IMR-90 (cell line): ENCODE measurements at regions not wholly inside any gene's neighbourhood (a gene's known extent, or its start where the extent isn't known, plus 50 kb on each side); places are given as distances from the start of the nearest gene placed in this dataset.
A peak's percentile ranks its signal among the peaks of the same experiment; 100 is the strongest.

ENCODE experiments used
- ATAC-seq: fragments of 200-7000 bp; cut with Tn5 transposase; 2 replicates; pipeline ENCODE4 v1.9.1; 2020; ENCODE audit warnings: low read depth, mild to moderate bottlenecking, moderate library complexity
- BruUV-seq: library from RNA; stranded (reverse); fragments of 400-500 nt; replicated peaks from 2 replicates; lab custom pipeline; 2021; lab: Mats Ljungman, UMichigan
- CTCF ChIA-PET: fragments of 300-600 bp; formaldehyde crosslinking; extraction: SDS; loops from one replicate; lab custom pipeline; 2021; ENCODE audit warnings: antibody characterized with exemption; lab: Yijun Ruan, JAX
- POLR2A ChIA-PET: fragments of 300-600 bp; sonication (Branson Sonifier 250); formaldehyde crosslinking; loops from one replicate; lab custom pipeline; 2022; ENCODE audit warnings: antibody characterized with exemption; ENCODE audit not compliant: unreplicated experiment; lab: Charles Lee
- DNase-seq: peaks from one replicate; pipeline ENCODE4 v3.0.0; 2013
- H2AFZ ChIP-seq: replicated peaks from 2 replicates; pipeline ENCODE3; 2013; ENCODE audit warnings: low read length, mild to moderate bottlenecking; ENCODE audit not compliant: poor library complexity
- H2AK5ac ChIP-seq: 2 replicates; pipeline ENCODE4 v1.6.1; 2013; ENCODE audit warnings: low read depth, low read length, inconsistent platforms
- H2AK9ac ChIP-seq: replicated peaks from 2 replicates; pipeline ENCODE3; 2013; ENCODE audit warnings: mild to moderate bottlenecking, low read depth, low read length, moderate library complexity; ENCODE audit not compliant: poor library complexity
- H2BK120ac ChIP-seq: 2 replicates; pipeline ENCODE4 v1.6.1; 2013; ENCODE audit warnings: low read depth, low read length, inconsistent platforms
- H2BK15ac ChIP-seq: 3 replicates; pipeline ENCODE4 v1.6.1; 2013; ENCODE audit warnings: low read depth, low read length, inconsistent platforms
- H2BK20ac ChIP-seq: 2 replicates; pipeline ENCODE4 v1.6.1; 2013; ENCODE audit warnings: low read depth, mild to moderate bottlenecking, inconsistent platforms, low read length, moderate library complexity
- H2BK5ac ChIP-seq: 2 replicates; pipeline ENCODE4 v1.6.1; 2013; ENCODE audit warnings: mild to moderate bottlenecking, low read depth, low read length, inconsistent platforms; ENCODE audit not compliant: poor library complexity, severe bottlenecking
- H3K14ac ChIP-seq: replicated peaks from 2 replicates; pipeline ENCODE4 v1.6.1; 2013; ENCODE audit warnings: low read depth, low read length, inconsistent platforms
- H3K18ac ChIP-seq: 2 replicates; pipeline ENCODE4 v1.6.1; 2013; ENCODE audit warnings: low read depth, low read length, control low read depth
- H3K23ac ChIP-seq: 2 replicates; pipeline ENCODE4 v1.6.1; 2013; ENCODE audit warnings: low read depth, low read length, inconsistent platforms
- H3K27ac ChIP-seq: 2 replicates; pipeline ENCODE4 v1.5.1; 2013; ENCODE audit warnings: mild to moderate bottlenecking, control low read depth, low read length; ENCODE audit not compliant: insufficient read depth
- H3K27me3 ChIP-seq: 2 replicates; pipeline ENCODE4 v1.6.1; 2013; ENCODE audit warnings: low read length; ENCODE audit not compliant: control insufficient read depth, insufficient read depth
- H3K36me3 ChIP-seq: 2 replicates; pipeline ENCODE4 v1.6.1; 2013; ENCODE audit warnings: low read length, mixed read lengths; ENCODE audit not compliant: control insufficient read depth, insufficient read depth
- H3K4ac ChIP-seq: 2 replicates; pipeline ENCODE4 v1.6.1; 2013; ENCODE audit warnings: low read depth, low read length, inconsistent platforms
- H3K4me1 ChIP-seq: 2 replicates; pipeline ENCODE4 v1.6.1; 2013; ENCODE audit warnings: low read length, mixed read lengths; ENCODE audit not compliant: control insufficient read depth, insufficient read depth
- H3K4me2 ChIP-seq: 2 replicates; pipeline ENCODE4 v1.6.1; 2013; ENCODE audit warnings: low read depth, mild to moderate bottlenecking, control low read depth, low read length, moderate library complexity
- H3K4me3 ChIP-seq: 2 replicates; pipeline ENCODE4 v1.5.1; 2013; ENCODE audit warnings: low read depth, mild to moderate bottlenecking, control low read depth, low read length, moderate library complexity; ENCODE audit not compliant: insufficient read depth
- H3K56ac ChIP-seq: 2 replicates; pipeline ENCODE4 v1.6.1; 2013; ENCODE audit warnings: low read length, inconsistent platforms; ENCODE audit not compliant: insufficient read depth; ENCODE audit errors: extremely low read depth
- H3K79me1 ChIP-seq, 2 experiments: 2 replicates each; pipeline ENCODE4 v1.6.1; 2013; ENCODE audit warnings: low read length in 2 of 2, inconsistent platforms in 1 of 2, low read depth in 1 of 2
- H3K9ac ChIP-seq: 2 replicates; pipeline ENCODE4 v1.6.1; 2013; ENCODE audit warnings: low read depth, low read length, control low read depth
- H3K9me1 ChIP-seq: 2 replicates; pipeline ENCODE4 v1.6.1; 2013; ENCODE audit warnings: low read length, inconsistent platforms; ENCODE audit not compliant: insufficient read depth
- H3K9me3 ChIP-seq: 2 replicates; pipeline ENCODE4 v1.6.1; 2013; ENCODE audit warnings: low read length; ENCODE audit not compliant: control insufficient read depth, insufficient read depth
- H4K20me1 ChIP-seq: 2 replicates; pipeline ENCODE4 v1.6.1; 2013; ENCODE audit warnings: low read length, inconsistent platforms; ENCODE audit not compliant: insufficient read depth
- H4K5ac ChIP-seq: 2 replicates; pipeline ENCODE4 v1.6.1; 2013; ENCODE audit warnings: mild to moderate bottlenecking, low read depth, low read length, control low read depth
- H4K8ac ChIP-seq, 2 experiments: 2 replicates each; pipeline ENCODE4 v1.6.1; 2013; ENCODE audit warnings: low read depth in 2 of 2, low read length in 2 of 2, control low read depth in 1 of 2, inconsistent platforms in 1 of 2
- H4K91ac ChIP-seq: 2 replicates; pipeline ENCODE4 v1.6.1; 2013; ENCODE audit warnings: low read depth, low read length, inconsistent platforms; ENCODE audit not compliant: insufficient read depth
- CEBPB ChIP-seq: IDR thresholded peaks from 2 replicates; pipeline ENCODE4 v1.6.1; 2012; ENCODE audit warnings: low read depth, low read length, improper control_type of control experiment
- CHD1 ChIP-seq: IDR thresholded peaks from 2 replicates; pipeline ENCODE4 v1.6.1; 2012; ENCODE audit warnings: low read depth, low read length, improper control_type of control experiment
- FOS ChIP-seq: fragments of 150-350 bp; IDR thresholded peaks from 2 replicates; pipeline ENCODE4 v1.6.1; 2016; ENCODE audit warnings: low read depth, low read length
- MAFK ChIP-seq: IDR thresholded peaks from 2 replicates; pipeline ENCODE4 v1.6.1; 2012; ENCODE audit warnings: low read depth, low read length, improper control_type of control experiment
- MXI1 ChIP-seq: IDR thresholded peaks from 2 replicates; pipeline ENCODE4 v1.6.1; 2012; ENCODE audit warnings: low read depth, mild to moderate bottlenecking, low read length, moderate library complexity, borderline replicate concordance
- NFE2L2 ChIP-seq: fragments of 150-350 bp; IDR thresholded peaks from 2 replicates; pipeline ENCODE4 v1.6.1; 2016; ENCODE audit warnings: low read depth, mild to moderate bottlenecking, low read length
- POLR2A ChIP-seq: IDR thresholded peaks from 2 replicates; pipeline ENCODE4 v1.6.1; 2012; ENCODE audit warnings: mild to moderate bottlenecking, low read depth, low read length
- RAD21 ChIP-seq: IDR thresholded peaks from 2 replicates; pipeline ENCODE4 v1.6.1; 2012; ENCODE audit warnings: low read length, improper control_type of control experiment
- RCOR1 ChIP-seq: IDR thresholded peaks from 2 replicates; pipeline ENCODE4 v1.6.1; 2012; ENCODE audit warnings: mild to moderate bottlenecking, low read length, improper control_type of control experiment; ENCODE audit not compliant: insufficient replicate concordance
- RFX5 ChIP-seq: IDR thresholded peaks from 2 replicates; pipeline ENCODE4 v1.8.0; 2012; ENCODE audit warnings: low read depth, mild to moderate bottlenecking, low read length, moderate library complexity
- SMC3 ChIP-seq: fragments of 150-350 bp; IDR thresholded peaks from 2 replicates; pipeline ENCODE4 v1.6.1; 2016; ENCODE audit warnings: low read depth, mild to moderate bottlenecking, antibody characterized with exemption, low read length, moderate library complexity
- USF2 ChIP-seq: fragments of 150-350 bp; IDR thresholded peaks from 2 replicates; pipeline ENCODE4 v1.6.1; 2017; ENCODE audit warnings: mild to moderate bottlenecking, antibody characterized with exemption, low read length, low read depth
- WGBS, 2 experiments: methylation state at CpG; one replicate each; pipeline versions ENCODE4 v1.1.5 to v1.1.7; 2013; ENCODE audit warnings: missing lambda C conversion rate in 2 of 2; ENCODE audit not compliant: insufficient read length in 1 of 2; ENCODE audit errors: extremely low coverage in 2 of 2; 5-methylcytosine and 5-hydroxymethylcytosine counted together
- dilution Hi-C: fragments of 300-500 bp; cut with HindIII; formaldehyde crosslinking; loops from one replicate; pipeline ENCODE4 v1.14.3; 2018; ENCODE audit warnings: low sequenced_read_pairs; ENCODE audit not compliant: unreplicated experiment
- in situ Hi-C: fragments of 300-500 bp; cut with MboI; formaldehyde crosslinking; loops from 3 replicates; pipeline ENCODE4 v1.14.3; 2019; ENCODE audit warnings: low sequenced_read_pairs, inconsistent platforms, mixed read lengths
- intact Hi-C: fragments of 100-400 bp; cut with micrococcal nuclease; formaldehyde crosslinking; loops from 2 replicates; pipeline ENCODE4 v1.10.0; 2022
- TF ChIP-seq, protein P1 (sequence below): conservative IDR thresholded peaks from 2 replicates; pipeline ENCODE4 v1.5.1; 2012; ENCODE audit warnings: mild to moderate bottlenecking, low read depth, low read length, improper control_type of control experiment

- TF ChIP-seq CHD1 (no peak), FOS (no peak), CEBPB (no peak), SMC3 (no peak), MXI1 (no peak), RFX5 (no peak), POLR2A (no peak), USF2 (no peak), NFE2L2 (no peak), RCOR1 (no peak), MAFK (no peak), RAD21 (no peak)
- TF ChIP-seq, protein P1, sequence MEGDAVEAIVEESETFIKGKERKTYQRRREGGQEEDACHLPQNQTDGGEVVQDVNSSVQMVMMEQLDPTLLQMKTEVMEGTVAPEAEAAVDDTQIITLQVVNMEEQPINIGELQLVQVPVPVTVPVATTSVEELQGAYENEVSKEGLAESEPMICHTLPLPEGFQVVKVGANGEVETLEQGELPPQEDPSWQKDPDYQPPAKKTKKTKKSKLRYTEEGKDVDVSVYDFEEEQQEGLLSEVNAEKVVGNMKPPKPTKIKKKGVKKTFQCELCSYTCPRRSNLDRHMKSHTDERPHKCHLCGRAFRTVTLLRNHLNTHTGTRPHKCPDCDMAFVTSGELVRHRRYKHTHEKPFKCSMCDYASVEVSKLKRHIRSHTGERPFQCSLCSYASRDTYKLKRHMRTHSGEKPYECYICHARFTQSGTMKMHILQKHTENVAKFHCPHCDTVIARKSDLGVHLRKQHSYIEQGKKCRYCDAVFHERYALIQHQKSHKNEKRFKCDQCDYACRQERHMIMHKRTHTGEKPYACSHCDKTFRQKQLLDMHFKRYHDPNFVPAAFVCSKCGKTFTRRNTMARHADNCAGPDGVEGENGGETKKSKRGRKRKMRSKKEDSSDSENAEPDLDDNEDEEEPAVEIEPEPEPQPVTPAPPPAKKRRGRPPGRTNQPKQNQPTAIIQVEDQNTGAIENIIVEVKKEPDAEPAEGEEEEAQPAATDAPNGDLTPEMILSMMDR, result no peak
- no peak overlapping the region for H3K23ac ChIP-seq
- H3K56ac ChIP-seq, result no peak overlapping the region
- H3K18ac ChIP-seq, result no peak overlapping the region
- H2BK5ac ChIP-seq, result no peak overlapping the region
- no peak overlapping the region for H3K4me3 ChIP-seq
- ChIA-PET POLR2A (no interaction called here), CTCF (no interaction called here)
- no peaks in the 10 kb centered on the region for H3K36me3 ChIP-seq
- no peak overlapping the region for H4K8ac ChIP-seq
- H2BK20ac ChIP-seq, result no peak overlapping the region
- H3K4ac ChIP-seq, result no peak overlapping the region
- no peak overlapping the region for H3K9ac ChIP-seq
- no peaks in the 10 kb centered on the region for H3K9me1 ChIP-seq
- H3K27me3 ChIP-seq, result peaks cover 8% of the 10 kb centered on the region
- no peaks in the 10 kb centered on the region for H4K20me1 ChIP-seq
- intact Hi-C loops, result no loop called here
- WGBS, 2 experiments, result no CpG with 5 or more reads among the region's 8 CpGs
- no peak overlapping the region for H2AK9ac ChIP-seq
- H4K5ac ChIP-seq, result no peak overlapping the region
- no peak overlapping the region for H3K4me2 ChIP-seq
- no peak overlapping the region for H3K14ac ChIP-seq
- H3K79me1 ChIP-seq, result no peaks in the 10 kb centered on the region
- H2AFZ ChIP-seq, result no peak overlapping the region
- BruUV-seq, result no TSS peak
- ATAC-seq, result no peak
- H3K9me3 ChIP-seq, result no peaks in the 10 kb centered on the region
- no peaks in the 10 kb centered on the region for H3K4me1 ChIP-seq
- no peak overlapping the region for H2BK15ac ChIP-seq
- dilution Hi-C loops, result no loop called here
- H3K27ac ChIP-seq, result no peak overlapping the region
- no peak overlapping the region for H2BK120ac ChIP-seq
- in situ Hi-C loops, result no loop called here
- DNase-seq, result peak; percentile 0
- no peak overlapping the region for H4K91ac ChIP-seq
- H2AK5ac ChIP-seq, result no peak overlapping the region
These were observed 115.7 kb upstream of the OSR1 start for GRCh38 chr2:19474128-19474527.
